A549 (cell line): ENCODE measurements at regions not wholly inside any gene's neighbourhood (a gene's known extent, or its start where the extent isn't known, plus 50 kb on each side); places are given as distances from the start of the nearest gene placed in this dataset.

Experiments used
- BHLHE40 ChIP-seq: IDR thresholded peaks from 2 replicates; pipeline ENCODE4 v1.6.1; 2012; ENCODE audit warnings: low read depth, low read length, inconsistent platforms
- EP300 ChIP-seq, 2 experiments: fragments of >200 bp; sonication (Bioruptor Twin); formaldehyde crosslinking; IDR thresholded peaks; 2 replicates in 1 of 2; 3 replicates in 1 of 2; pipeline ENCODE4 v1.6.1; 2016 to 2017

DNA sequence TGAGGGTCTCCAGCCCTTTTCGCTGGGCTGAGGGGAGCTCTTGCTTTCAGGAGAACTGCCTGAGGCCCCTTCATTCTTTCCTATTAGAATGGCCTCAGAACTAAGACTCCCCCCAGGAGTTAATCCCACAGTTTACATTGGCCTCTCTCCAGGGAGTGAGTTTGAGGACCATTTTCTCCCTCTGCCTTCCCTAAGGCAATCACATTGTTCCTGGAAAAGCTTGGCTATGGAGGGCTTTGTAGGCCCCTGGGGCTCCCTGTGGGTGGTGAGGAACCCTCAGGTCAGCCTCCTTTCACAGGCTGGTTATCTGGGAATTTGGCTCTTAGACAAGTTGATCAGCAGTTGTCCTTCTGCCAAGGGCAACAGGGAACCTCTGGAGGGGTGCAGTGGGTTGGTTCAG is 343.7 kb downstream of the RPS24 start:
- TF ChIP-seq BHLHE40 = no peak
- no peak for TF ChIP-seq EP300 (IDR thresholded peaks at IDR 0.05)
